ENCODE measurements at regions not wholly inside any gene's neighbourhood (a gene's known extent, or its start where the extent isn't known, plus 50 kb on each side); places are given as distances from the start of the nearest gene placed in this dataset.

DNA sequence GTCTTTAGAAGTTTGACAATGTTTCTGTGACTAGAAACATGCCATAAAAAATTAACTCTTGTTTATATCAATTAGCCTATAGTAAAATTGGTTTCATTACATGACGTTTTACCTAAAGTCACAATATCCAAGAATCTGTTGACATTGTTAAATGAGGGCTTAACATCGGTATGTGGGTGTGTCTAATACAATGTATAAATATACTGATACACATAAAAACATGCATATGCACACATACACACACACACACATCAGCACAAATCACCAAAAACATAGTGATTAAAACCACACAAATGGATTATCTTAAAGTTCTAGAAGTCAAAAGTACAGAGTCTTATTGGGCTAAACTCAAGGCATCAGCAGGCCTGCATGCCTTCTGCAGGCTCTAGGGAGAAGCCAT lies 456.7 kb downstream of the NTRK3 start:
- H3K9me3 ChIP-seq (ENCODE audit: low read length), result no peaks in the 10 kb centered on the region
- TF ChIP-seq SMC3 (conservative IDR thresholded peaks at IDR 0.05; ENCODE audit: poor library complexity) (no peak), TAF1 (IDR thresholded peaks at IDR 0.05; ENCODE audit: low read depth) (no peak), POLR2AphosphoS5 (IDR thresholded peaks at IDR 0.05) (no peak), EP300 (conservative IDR thresholded peaks at IDR 0.05; ENCODE audit: poor library complexity, severe bottlenecking) (no peak), MXI1 (conservative IDR thresholded peaks at IDR 0.05; ENCODE audit: poor library complexity, severe bottlenecking) (no peak), EZH2 (IDR thresholded peaks at IDR 0.05; ENCODE audit: borderline replicate concordance, insufficient read depth, low read length, poor library complexity, severe bottlenecking) (no peak), RAD21 (conservative IDR thresholded peaks at IDR 0.05) (no peak)
- TF ChIP-seq, protein P1, sequence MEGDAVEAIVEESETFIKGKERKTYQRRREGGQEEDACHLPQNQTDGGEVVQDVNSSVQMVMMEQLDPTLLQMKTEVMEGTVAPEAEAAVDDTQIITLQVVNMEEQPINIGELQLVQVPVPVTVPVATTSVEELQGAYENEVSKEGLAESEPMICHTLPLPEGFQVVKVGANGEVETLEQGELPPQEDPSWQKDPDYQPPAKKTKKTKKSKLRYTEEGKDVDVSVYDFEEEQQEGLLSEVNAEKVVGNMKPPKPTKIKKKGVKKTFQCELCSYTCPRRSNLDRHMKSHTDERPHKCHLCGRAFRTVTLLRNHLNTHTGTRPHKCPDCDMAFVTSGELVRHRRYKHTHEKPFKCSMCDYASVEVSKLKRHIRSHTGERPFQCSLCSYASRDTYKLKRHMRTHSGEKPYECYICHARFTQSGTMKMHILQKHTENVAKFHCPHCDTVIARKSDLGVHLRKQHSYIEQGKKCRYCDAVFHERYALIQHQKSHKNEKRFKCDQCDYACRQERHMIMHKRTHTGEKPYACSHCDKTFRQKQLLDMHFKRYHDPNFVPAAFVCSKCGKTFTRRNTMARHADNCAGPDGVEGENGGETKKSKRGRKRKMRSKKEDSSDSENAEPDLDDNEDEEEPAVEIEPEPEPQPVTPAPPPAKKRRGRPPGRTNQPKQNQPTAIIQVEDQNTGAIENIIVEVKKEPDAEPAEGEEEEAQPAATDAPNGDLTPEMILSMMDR (IDR thresholded peaks at IDR 0.05; ENCODE audit: poor library complexity, severe bottlenecking), result no peak
- TF ChIP-seq, protein P2, sequence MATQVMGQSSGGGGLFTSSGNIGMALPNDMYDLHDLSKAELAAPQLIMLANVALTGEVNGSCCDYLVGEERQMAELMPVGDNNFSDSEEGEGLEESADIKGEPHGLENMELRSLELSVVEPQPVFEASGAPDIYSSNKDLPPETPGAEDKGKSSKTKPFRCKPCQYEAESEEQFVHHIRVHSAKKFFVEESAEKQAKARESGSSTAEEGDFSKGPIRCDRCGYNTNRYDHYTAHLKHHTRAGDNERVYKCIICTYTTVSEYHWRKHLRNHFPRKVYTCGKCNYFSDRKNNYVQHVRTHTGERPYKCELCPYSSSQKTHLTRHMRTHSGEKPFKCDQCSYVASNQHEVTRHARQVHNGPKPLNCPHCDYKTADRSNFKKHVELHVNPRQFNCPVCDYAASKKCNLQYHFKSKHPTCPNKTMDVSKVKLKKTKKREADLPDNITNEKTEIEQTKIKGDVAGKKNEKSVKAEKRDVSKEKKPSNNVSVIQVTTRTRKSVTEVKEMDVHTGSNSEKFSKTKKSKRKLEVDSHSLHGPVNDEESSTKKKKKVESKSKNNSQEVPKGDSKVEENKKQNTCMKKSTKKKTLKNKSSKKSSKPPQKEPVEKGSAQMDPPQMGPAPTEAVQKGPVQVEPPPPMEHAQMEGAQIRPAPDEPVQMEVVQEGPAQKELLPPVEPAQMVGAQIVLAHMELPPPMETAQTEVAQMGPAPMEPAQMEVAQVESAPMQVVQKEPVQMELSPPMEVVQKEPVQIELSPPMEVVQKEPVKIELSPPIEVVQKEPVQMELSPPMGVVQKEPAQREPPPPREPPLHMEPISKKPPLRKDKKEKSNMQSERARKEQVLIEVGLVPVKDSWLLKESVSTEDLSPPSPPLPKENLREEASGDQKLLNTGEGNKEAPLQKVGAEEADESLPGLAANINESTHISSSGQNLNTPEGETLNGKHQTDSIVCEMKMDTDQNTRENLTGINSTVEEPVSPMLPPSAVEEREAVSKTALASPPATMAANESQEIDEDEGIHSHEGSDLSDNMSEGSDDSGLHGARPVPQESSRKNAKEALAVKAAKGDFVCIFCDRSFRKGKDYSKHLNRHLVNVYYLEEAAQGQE (IDR thresholded peaks at IDR 0.05; ENCODE audit: borderline replicate concordance), result no peak
- no peak overlapping the region for H3K4me2 ChIP-seq (ENCODE audit: low read length)
- no peak overlapping the region for H3K4me3 ChIP-seq (ENCODE audit: low read length)
- H3K27me3 ChIP-seq (ENCODE audit: insufficient read depth, low read depth, low read length), result no peaks in the 10 kb centered on the region
- no peaks in the 10 kb centered on the region for H3K79me2 ChIP-seq (replicated peaks; ENCODE audit: insufficient read depth, low read length)
- no peaks in the 10 kb centered on the region for H3K36me3 ChIP-seq (ENCODE audit: insufficient read depth, low read length)
- H3K9ac ChIP-seq (ENCODE audit: low read length), result no peak overlapping the region
- no peaks in the 10 kb centered on the region for H3F3A ChIP-seq (ENCODE audit: insufficient read depth, low read length, poor library complexity, severe bottlenecking)
- H2AFZ ChIP-seq (ENCODE audit: low read depth, low read length), result no peak overlapping the region
- no peak overlapping the region for H3K27ac ChIP-seq (ENCODE audit: low read length)
- no peaks in the 10 kb centered on the region for H4K20me1 ChIP-seq (ENCODE audit: insufficient read depth)
- H3K9me2 ChIP-seq (ENCODE audit: insufficient read depth, low read length), result no peaks in the 10 kb centered on the region

DNA sequence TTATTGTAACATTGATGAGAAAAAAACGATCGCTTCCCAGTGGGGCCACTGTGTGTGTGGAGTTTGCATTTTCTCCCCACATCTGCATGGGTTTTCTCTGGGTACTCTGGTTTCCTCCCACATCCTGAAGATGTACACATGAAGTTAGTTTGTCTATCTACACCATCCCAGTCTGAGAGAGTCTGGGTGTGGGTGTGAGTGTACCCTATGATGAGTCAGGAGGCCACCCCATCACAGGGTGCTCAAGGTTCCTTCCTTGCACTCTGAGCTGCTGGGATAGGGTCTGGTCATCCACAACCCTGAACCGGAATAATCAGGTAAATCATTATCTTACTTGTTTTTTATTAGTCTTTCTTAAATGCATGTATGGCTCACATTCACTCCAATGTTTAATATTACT lies 457.1 kb downstream of the NTRK3 start:
- Histone ChIP-seq H2AFZ (ENCODE audit: low read depth, low read length) (no peak overlapping the region), H3K9me2 (ENCODE audit: insufficient read depth, low read length) (no peaks in the 10 kb centered on the region), H3F3A (ENCODE audit: insufficient read depth, low read length, poor library complexity, severe bottlenecking) (no peaks in the 10 kb centered on the region), H3K27ac (ENCODE audit: low read length) (no peak overlapping the region), H4K20me1 (ENCODE audit: insufficient read depth) (no peaks in the 10 kb centered on the region), H3K4me3 (ENCODE audit: low read length) (no peak overlapping the region), H3K9me3 (ENCODE audit: low read length) (no peaks in the 10 kb centered on the region), H3K79me2 (replicated peaks; ENCODE audit: insufficient read depth, low read length) (no peaks in the 10 kb centered on the region), H3K4me2 (ENCODE audit: low read length) (no peak overlapping the region), H3K9ac (ENCODE audit: low read length) (no peak overlapping the region), H3K27me3 (ENCODE audit: insufficient read depth, low read depth, low read length) (no peaks in the 10 kb centered on the region), H3K36me3 (ENCODE audit: insufficient read depth, low read length) (no peaks in the 10 kb centered on the region)
- TF ChIP-seq POLR2AphosphoS5 (IDR thresholded peaks at IDR 0.05) (no peak), TAF1 (IDR thresholded peaks at IDR 0.05; ENCODE audit: low read depth) (no peak), SMC3 (conservative IDR thresholded peaks at IDR 0.05; ENCODE audit: poor library complexity) (no peak)
- TF ChIP-seq, protein P1 (IDR thresholded peaks at IDR 0.05; ENCODE audit: poor library complexity, severe bottlenecking), result no peak
- TF ChIP-seq, protein P2 (IDR thresholded peaks at IDR 0.05; ENCODE audit: borderline replicate concordance), result no peak

All from neural cell (in vitro differentiated cells).